Stimulated activated naive CD8-positive, alpha-beta T cell treated with anti-CD3 and anti-CD28 coated beads, Interleukin-15, amount 100 ng/mL, for 72 hours (primary cell): ENCODE measurements at regions not wholly inside any gene's neighbourhood (a gene's known extent, or its start where the extent isn't known, plus 50 kb on each side); places are given as distances from the start of the nearest gene placed in this dataset.
"Not testable (repeated sequence)": the region's sequence is repeated elsewhere in the genome, so short reads cannot be mapped to it uniquely, and the experiment has no call there.

Experiments
- ATAC-seq: fragments of 150-1000 bp; cut with Tn5 transposase; 2 replicates; pipeline ENCODE4 v1.10.0; 2021; ENCODE audit warnings: mild to moderate bottlenecking, moderate library complexity
- DNase-seq, 2 donors: peaks; one replicate each; pipeline ENCODE4 v3.0.0; 2021 to 2022
- H3K27ac Mint-ChIP-seq, 2 donors: one replicate each; pipeline ENCODE4 v1.8.0; 2022; ENCODE audit warnings: mild to moderate bottlenecking in 2 of 2, mixed read lengths in 2 of 2, moderate library complexity in 2 of 2
- H3K27me3 Mint-ChIP-seq: one replicate; pipeline ENCODE4 v1.8.0; 2022; ENCODE audit warnings: mixed read lengths
- H3K4me1 Mint-ChIP-seq: one replicate; pipeline ENCODE4 v1.8.0; 2022; ENCODE audit warnings: mild to moderate bottlenecking, mixed read lengths
- H3K4me3 Mint-ChIP-seq, 2 donors: one replicate each; pipeline ENCODE4 v1.8.0; 2022; ENCODE audit warnings: mild to moderate bottlenecking in 2 of 2, mixed read lengths in 2 of 2, moderate library complexity in 1 of 2
- H3K9me3 Mint-ChIP-seq, 2 donors: one replicate each; pipeline ENCODE4 v1.8.0; 2022; ENCODE audit warnings: mixed read lengths in 2 of 2

- not testable (repeated sequence) for H3K4me3 Mint-ChIP-seq
Observed at GRCh38 chr11:50348018-50348417, 315.3 kb downstream of the OR4C45 start.

DNA sequence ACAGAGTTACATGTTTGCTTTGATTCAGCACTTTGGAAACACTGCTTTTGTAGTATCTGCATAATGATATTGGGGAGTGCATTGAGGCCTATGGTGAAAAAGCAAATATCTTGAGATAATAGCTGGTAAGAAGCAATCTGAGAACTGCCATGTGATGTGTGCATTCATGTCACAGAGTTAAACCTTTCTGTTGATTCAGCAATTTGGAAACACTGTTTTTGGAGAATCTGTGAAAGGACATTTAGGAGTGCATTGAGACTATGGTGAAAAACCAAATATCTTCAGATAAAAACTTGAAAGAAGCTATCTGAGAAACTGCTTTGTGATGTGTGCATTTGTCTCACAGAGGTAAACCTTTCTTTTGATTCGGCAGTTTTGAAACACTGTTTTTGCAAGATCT lies 346.8 kb downstream of the OR4C45 start:
- Mint-ChIP-seq H3K27me3 (no peaks in the 10 kb centered on the region), H3K9me3 (peaks cover 14 to 16% of the 10 kb centered on the region in 2 donors), H3K4me3 (no peak overlapping the region), H3K27ac (no peak overlapping the region), H3K4me1 (no peaks in the 10 kb centered on the region)
- DNase-seq: no peak
- ATAC-seq: no peak

More at GRCh38 chr11:50348018-50348417, 315.3 kb downstream of the OR4C45 start:
- not testable (repeated sequence) for H3K27me3 Mint-ChIP-seq, H3K9me3 Mint-ChIP-seq, H3K4me1 Mint-ChIP-seq, DNase-seq, ATAC-seq, H3K27ac Mint-ChIP-seq

- DNase-seq: no peak
- H3K4me3 Mint-ChIP-seq: no peak overlapping the region
- peaks cover 19 to 31% of the 10 kb centered on the region in 2 donors for H3K9me3 Mint-ChIP-seq
- H3K4me1 Mint-ChIP-seq: no peaks in the 10 kb centered on the region
- no peak overlapping the region for H3K27ac Mint-ChIP-seq
- no peaks in the 10 kb centered on the region for H3K27me3 Mint-ChIP-seq
- ATAC-seq: no peak
Observed at GRCh38 chr11:50394017-50394416, 361.3 kb downstream of the OR4C45 start.

GRCh38 chr11:50412832-50413231 lies 380.2 kb downstream of the OR4C45 start:
- H3K27ac Mint-ChIP-seq: no peak overlapping the region
- H3K4me3 Mint-ChIP-seq: no peak overlapping the region
- no peaks in the 10 kb centered on the region for H3K4me1 Mint-ChIP-seq
- ATAC-seq (no peak), DNase-seq (no peak)
- peaks cover 6 to 17% of the 10 kb centered on the region in 2 donors for H3K9me3 Mint-ChIP-seq
- H3K27me3 Mint-ChIP-seq: no peaks in the 10 kb centered on the region

DNA sequence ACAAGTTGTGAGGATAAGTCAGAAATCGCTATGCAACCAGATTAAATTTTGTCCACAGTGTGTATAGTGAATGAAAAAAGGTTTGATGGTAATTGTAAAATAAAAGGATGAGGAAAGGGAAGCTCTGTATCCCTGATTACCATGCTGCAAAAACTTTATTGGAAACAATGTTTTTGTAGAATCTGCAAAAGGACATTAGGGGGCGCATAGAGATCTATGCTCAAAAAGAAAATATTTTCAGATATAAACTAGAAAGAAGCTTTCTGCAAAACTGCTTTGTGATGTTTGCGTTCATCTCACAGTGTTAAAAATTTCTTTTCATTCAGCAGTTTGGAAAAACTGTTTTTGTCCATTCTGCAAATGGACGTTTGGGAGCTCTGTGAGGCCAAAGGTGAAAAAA lies 390.5 kb downstream of the OR4C45 start:
- peaks cover 5 to 13% of the 10 kb centered on the region in 2 donors for H3K9me3 Mint-ChIP-seq
- H3K27ac Mint-ChIP-seq: no peak overlapping the region
- no peak overlapping the region for H3K4me3 Mint-ChIP-seq
- ATAC-seq (no peak), DNase-seq (no peak)
- H3K4me1 Mint-ChIP-seq: no peaks in the 10 kb centered on the region
- H3K27me3 Mint-ChIP-seq: no peaks in the 10 kb centered on the region
